Smooth muscle cell (in vitro differentiated cells): ENCODE measurements at regions not wholly inside any gene's neighbourhood (a gene's known extent, or its start where the extent isn't known, plus 50 kb on each side); places are given as distances from the start of the nearest gene placed in this dataset.

Source experiments
- DNase-seq: peaks from one replicate; lab custom pipeline; 2025; ENCODE audit not compliant: unreplicated experiment; lab: John Stamatoyannopoulos, UW
- H2AFZ ChIP-seq: fragments of 200-600 bp; sonication (generic); 2 replicates; pipeline ENCODE4 v1.6.0; 2016; ENCODE audit warnings: antibody characterized with exemption, low read depth, mild to moderate bottlenecking
- H3F3A ChIP-seq: fragments of 200-600 bp; sonication (generic); 2 replicates; pipeline ENCODE4 v1.6.0; 2017; ENCODE audit warnings: antibody characterized with exemption, low read depth
- H3K27ac ChIP-seq: fragments of 200-600 bp; sonication (generic); 2 replicates; pipeline ENCODE4 v1.5.1; 2016; ENCODE audit warnings: low read depth, mild to moderate bottlenecking
- H3K27me3 ChIP-seq: fragments of 200-600 bp; sonication (generic); 2 replicates; pipeline ENCODE4 v1.6.1; 2016; ENCODE audit warnings: low read depth, mild to moderate bottlenecking
- H3K36me3 ChIP-seq: fragments of 200-600 bp; sonication (generic); 2 replicates; pipeline ENCODE4 v1.5.1; 2016; ENCODE audit warnings: low read depth
- H3K4me1 ChIP-seq: fragments of 200-600 bp; sonication (generic); 2 replicates; pipeline ENCODE4 v1.5.1; 2016; ENCODE audit warnings: low read depth
- H3K4me2 ChIP-seq: fragments of 200-600 bp; sonication (generic); 2 replicates; pipeline ENCODE4 v1.6.0; 2016; ENCODE audit warnings: mild to moderate bottlenecking
- H3K4me3 ChIP-seq: fragments of 200-600 bp; sonication (generic); 2 replicates; pipeline ENCODE4 v1.5.1; 2016; ENCODE audit warnings: mild to moderate bottlenecking
- H3K79me2 ChIP-seq: fragments of 200-600 bp; sonication (generic); 2 replicates; pipeline ENCODE4 v1.6.0; 2016; ENCODE audit warnings: low read depth, mild to moderate bottlenecking
- H3K9ac ChIP-seq: fragments of 200-600 bp; sonication (generic); 2 replicates; pipeline ENCODE4 v1.6.0; 2016; ENCODE audit warnings: low read depth
- H3K9me3 ChIP-seq: fragments of 200-600 bp; sonication (generic); replicated peaks from 2 replicates; pipeline ENCODE4 v1.5.1; 2016; ENCODE audit warnings: low read depth
- H4K20me1 ChIP-seq: fragments of 200-600 bp; sonication (generic); 2 replicates; pipeline ENCODE4 v1.6.0; 2016; ENCODE audit warnings: low read depth
- WGBS: methylation state at CpG from one replicate; pipeline ENCODE4 v1.1.7; 2016; ENCODE audit warnings: low lambda C conversion rate; 5-methylcytosine and 5-hydroxymethylcytosine counted together
- TF ChIP-seq, protein P1 (sequence below): fragments of 200-600 bp; sonication (generic); IDR thresholded peaks from 2 replicates; pipeline ENCODE4 v1.5.1; 2017; ENCODE audit warnings: borderline replicate concordance, mild to moderate bottlenecking, antibody characterized with exemption; ENCODE audit not compliant: insufficient read depth, poor library complexity, severe bottlenecking

DNA sequence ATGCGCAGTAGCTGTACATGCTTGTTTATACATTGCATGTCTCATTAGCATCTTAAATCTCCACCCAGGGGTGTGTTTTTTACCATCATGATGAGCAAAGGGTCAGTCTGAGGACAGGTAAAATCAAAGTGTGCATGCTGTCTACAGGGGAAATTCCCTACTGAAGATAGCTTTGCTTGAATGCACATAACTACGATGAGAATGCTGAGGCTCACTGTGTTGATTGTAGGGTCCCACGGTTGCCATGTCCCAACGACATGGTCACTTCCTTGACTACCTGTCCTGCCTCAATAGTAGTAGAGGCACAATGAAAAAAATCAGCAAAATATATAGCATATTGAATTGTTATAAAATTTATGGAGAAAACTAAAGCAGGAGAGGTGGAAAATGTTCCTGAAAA is 95.6 kb upstream of the TUSC1 start:
- H3K79me2 ChIP-seq: no peaks in the 10 kb centered on the region
- H3K9me3 ChIP-seq: no peaks in the 10 kb centered on the region
- H3K4me2 ChIP-seq: no peak overlapping the region
- no peak overlapping the region for H3K9ac ChIP-seq
- H3K27ac ChIP-seq: no peak overlapping the region
- H3F3A ChIP-seq: no peaks in the 10 kb centered on the region
- H2AFZ ChIP-seq: no peak overlapping the region
- no peaks in the 10 kb centered on the region for H4K20me1 ChIP-seq
- 97% methylated on average over 4 of the region's 4 CpGs for WGBS
- H3K4me3 ChIP-seq: no peak overlapping the region
- TF ChIP-seq, protein P1, sequence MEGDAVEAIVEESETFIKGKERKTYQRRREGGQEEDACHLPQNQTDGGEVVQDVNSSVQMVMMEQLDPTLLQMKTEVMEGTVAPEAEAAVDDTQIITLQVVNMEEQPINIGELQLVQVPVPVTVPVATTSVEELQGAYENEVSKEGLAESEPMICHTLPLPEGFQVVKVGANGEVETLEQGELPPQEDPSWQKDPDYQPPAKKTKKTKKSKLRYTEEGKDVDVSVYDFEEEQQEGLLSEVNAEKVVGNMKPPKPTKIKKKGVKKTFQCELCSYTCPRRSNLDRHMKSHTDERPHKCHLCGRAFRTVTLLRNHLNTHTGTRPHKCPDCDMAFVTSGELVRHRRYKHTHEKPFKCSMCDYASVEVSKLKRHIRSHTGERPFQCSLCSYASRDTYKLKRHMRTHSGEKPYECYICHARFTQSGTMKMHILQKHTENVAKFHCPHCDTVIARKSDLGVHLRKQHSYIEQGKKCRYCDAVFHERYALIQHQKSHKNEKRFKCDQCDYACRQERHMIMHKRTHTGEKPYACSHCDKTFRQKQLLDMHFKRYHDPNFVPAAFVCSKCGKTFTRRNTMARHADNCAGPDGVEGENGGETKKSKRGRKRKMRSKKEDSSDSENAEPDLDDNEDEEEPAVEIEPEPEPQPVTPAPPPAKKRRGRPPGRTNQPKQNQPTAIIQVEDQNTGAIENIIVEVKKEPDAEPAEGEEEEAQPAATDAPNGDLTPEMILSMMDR: no peak
- DNase-seq: no peak
- no peaks in the 10 kb centered on the region for H3K27me3 ChIP-seq
- H3K4me1 ChIP-seq: no peaks in the 10 kb centered on the region
- H3K36me3 ChIP-seq: no peaks in the 10 kb centered on the region

DNA sequence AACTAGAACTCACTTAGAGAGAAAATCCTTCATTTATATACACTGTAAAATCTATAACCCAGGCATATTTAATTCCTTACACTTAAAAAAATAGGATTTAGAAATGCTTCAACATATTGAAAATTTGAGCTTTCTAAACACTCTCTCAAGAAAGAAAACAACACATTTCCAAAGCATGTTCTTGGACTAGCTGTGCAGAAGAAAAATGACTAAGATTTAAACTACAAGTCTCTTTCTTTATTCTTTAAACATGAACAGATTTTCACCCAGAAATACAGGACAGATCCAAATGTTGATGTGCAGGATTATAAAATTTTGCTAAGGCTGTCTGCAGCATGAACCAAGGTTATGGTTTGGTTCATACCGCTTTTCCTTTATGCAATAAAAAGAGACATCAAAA is 77.7 kb upstream of the TUSC1 start:
- H3K9ac ChIP-seq: no peak overlapping the region
- no peaks in the 10 kb centered on the region for H3F3A ChIP-seq
- H3K4me3 ChIP-seq: no peak overlapping the region
- no peak overlapping the region for H3K4me2 ChIP-seq
- no peaks in the 10 kb centered on the region for H3K9me3 ChIP-seq
- H4K20me1 ChIP-seq: no peaks in the 10 kb centered on the region
- H3K27ac ChIP-seq: no peak overlapping the region
- no peak for DNase-seq
- no peaks in the 10 kb centered on the region for H3K27me3 ChIP-seq
- no peaks in the 10 kb centered on the region for H3K4me1 ChIP-seq
- H3K79me2 ChIP-seq: no peaks in the 10 kb centered on the region
- TF ChIP-seq, protein P1: no peak
- WGBS: 97% methylated on average over 1 of the region's 1 CpG
- H3K36me3 ChIP-seq: no peaks in the 10 kb centered on the region
- H2AFZ ChIP-seq: no peak overlapping the region

DNA sequence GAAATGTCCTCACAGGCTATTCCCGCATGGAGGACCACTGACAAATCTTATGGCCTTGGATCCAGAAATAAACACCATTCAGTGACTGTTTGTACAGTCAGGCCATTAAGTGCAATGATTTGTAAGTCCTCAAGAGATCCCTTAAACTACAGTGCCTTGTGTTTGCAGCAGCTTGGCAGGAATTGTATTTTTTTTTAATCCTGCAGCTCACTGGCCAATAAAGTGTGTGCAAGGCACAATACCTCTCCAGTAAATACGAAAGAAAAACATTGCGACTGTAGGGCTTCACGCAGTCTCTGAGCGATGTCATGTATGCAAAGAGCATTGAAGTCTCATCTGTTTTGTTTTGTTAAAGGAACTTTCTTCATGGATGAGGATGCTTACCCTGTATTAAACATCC is 74.2 kb upstream of the TUSC1 start:
- TF ChIP-seq, protein P1: no peak
- WGBS: 89% methylated on average over 5 of the region's 5 CpGs
- Histone ChIP-seq H3K4me3 (no peak overlapping the region), H3K79me2 (no peaks in the 10 kb centered on the region), H3K36me3 (no peaks in the 10 kb centered on the region), H3F3A (no peaks in the 10 kb centered on the region), H3K27me3 (no peaks in the 10 kb centered on the region), H3K9ac (no peak overlapping the region), H3K4me1 (no peaks in the 10 kb centered on the region), H2AFZ (no peak overlapping the region), H3K4me2 (no peak overlapping the region), H3K9me3 (no peaks in the 10 kb centered on the region), H4K20me1 (no peaks in the 10 kb centered on the region), H3K27ac (no peak overlapping the region)
- no peak for DNase-seq

DNA sequence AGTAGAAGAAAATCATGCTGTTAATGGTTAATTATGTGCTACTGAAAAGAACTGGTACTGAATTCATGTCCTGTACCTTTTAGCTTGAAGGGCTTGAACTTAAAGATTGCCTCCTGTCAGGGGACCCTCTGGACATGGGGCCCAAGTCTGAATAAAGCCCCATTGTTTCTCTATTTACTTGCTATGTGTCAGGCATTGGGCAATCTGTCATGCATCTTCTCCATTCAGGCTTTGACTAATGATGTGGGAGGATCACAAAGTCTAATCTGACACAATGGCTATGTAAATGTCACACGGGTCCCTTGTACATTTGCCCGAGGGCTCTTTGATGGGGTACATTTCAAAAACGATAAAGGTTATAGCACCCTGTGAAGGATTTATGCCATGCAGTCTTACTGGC is 64.0 kb upstream of the TUSC1 start:
- no peaks in the 10 kb centered on the region for H4K20me1 ChIP-seq
- WGBS: 80% methylated on average over 3 of the region's 3 CpGs
- no peaks in the 10 kb centered on the region for H3K4me1 ChIP-seq
- H3K36me3 ChIP-seq: no peaks in the 10 kb centered on the region
- no peak for DNase-seq
- H3K4me2 ChIP-seq: no peak overlapping the region
- no peak overlapping the region for H2AFZ ChIP-seq
- no peak overlapping the region for H3K27ac ChIP-seq
- TF ChIP-seq, protein P1: no peak
- no peaks in the 10 kb centered on the region for H3F3A ChIP-seq
- H3K9me3 ChIP-seq: no peaks in the 10 kb centered on the region
- no peaks in the 10 kb centered on the region for H3K79me2 ChIP-seq
- no peak overlapping the region for H3K9ac ChIP-seq
- no peak overlapping the region for H3K4me3 ChIP-seq
- H3K27me3 ChIP-seq: no peaks in the 10 kb centered on the region
